Fibroblast of gingiva (primary cell): ENCODE measurements at regions not wholly inside any gene's neighbourhood (a gene's known extent, or its start where the extent isn't known, plus 50 kb on each side); places are given as distances from the start of the nearest gene placed in this dataset.
"Not testable (repeated sequence)": the region's sequence is repeated elsewhere in the genome, so short reads cannot be mapped to it uniquely, and the experiment has no call there.

Experiments used
- DNase-seq: peaks from one replicate; pipeline ENCODE4 v3.0.0-alpha.2; 2011; ENCODE audit warnings: low read depth

DNA sequence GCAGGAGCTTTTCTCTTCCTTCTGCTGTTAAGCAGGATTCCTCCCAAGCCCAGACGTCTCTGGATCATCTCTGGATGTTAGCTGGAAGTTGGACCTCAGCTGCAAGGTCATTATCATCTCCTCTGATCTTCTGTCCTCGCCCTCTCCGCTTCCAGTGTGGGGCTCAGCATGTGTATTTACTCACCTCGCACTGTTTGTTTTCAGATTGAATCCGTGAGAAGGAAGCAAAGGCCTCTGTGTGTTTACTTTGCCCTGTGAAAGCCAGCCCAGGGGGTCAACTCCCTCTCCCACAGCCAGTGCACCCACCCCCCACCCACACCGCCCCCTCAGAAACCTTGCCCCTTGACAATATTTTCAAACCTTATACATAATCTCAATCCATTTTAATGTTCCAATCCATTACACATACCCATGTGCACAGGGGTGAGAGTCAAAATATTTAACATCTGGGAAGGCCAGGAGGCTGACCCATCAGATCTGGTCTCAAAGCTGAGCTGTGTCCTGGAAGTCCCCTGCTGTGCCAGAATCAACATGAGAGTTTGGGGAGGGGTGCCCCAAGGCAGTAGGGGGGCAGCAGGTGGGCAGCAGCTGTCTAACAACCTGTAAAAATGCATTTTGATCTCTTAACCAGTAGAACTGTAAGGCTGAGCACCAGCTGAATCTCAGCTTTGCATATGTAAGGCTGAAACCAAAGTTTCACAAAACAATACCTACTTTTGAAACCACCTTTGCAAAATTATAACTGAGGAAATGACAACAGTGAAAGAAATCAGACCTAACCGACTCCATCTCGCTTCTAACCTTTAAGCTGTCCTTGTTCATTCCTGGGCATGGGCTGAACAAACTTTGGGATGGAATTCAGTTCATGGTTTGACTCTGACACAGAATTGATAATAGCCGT lies 157.9 kb downstream of the ZNF664 start:
- DNase-seq = no peak

DNA sequence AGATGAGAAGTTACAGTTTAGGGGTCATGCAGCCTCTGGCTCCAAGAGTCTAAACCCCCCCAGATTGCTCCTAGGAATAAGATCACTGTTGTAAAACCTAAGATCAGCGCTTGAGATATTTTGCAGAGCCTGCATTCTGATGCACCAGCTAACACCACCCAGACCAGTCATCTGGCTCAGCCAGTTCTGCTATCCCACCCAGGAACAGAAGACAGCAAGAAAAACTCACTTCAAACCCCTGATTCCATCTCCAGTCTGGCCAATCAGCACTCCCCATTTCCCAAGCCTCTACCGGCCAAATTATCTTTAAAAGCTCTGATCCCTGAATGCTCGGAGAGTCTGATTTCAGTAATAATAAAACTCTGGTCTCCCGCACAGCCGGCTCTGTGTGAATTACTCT lies 158.6 kb downstream of the ZNF664 start:
- no peak for DNase-seq

DNA sequence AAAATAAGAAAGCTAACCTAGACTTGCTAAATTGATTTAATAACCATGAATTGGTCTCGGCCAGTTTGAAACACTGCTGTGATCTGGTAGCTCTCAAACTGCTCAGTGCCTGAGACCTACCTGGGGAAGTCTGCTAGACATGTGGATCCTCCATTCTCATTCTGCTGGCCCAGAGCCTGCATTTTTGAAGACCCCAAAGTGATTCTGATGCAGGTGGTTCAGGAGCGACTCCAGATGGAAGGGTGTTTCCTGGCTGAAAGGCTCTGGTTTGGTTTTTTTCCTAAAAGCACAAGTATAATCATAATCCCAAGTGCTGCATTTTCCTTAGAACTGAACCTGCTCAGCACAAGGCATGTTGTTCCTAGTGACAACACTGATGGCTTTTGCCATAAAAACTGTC lies 159.5 kb downstream of the ZNF664 start:
- DNase-seq = no peak

DNA sequence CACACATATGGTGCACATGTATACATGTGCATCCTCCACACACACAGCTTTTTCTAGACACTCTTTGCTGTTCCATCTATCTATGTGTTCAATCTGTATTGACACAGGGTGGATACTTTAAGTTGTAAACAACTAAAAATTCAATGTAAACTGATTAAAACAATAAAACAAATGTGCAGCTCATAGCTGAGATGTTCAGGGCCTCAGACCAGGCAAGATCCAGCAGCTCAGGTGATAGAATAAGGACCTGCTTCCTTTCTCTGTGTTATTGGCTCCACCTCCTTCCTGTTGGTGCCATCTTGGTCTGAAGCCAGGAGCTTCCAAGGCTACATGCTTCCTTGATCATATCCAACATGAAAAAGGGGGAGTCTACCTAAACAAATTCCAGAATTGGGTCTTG lies 158.1 kb upstream of the RFLNA start:
- no peak for DNase-seq

DNA sequence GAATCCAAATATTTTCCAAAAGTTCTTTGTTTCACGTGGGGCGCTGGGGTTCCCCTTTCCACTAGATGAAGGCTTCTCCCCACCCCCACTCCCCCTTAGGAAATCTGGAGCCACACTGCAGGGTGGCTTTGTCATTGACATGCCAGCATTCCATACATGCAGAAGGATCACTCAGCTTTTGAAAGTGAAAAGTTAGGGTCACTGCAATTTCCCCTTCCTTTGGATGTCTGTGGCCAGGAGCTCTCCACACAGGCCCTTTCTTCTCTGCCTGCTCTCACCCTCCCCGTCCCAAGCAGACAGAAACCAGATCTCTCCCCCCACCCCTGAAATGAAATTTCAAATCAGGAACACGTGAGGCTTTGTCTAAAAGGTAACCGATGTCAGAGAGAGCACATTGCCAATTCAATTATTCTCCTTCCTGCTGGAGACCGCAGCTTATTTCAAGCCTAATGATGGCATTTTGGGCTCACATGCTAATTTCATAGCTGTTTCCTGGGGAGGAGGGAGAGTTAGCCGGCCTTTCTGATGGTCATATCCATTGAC lies 153.9 kb upstream of the RFLNA start:
- no peak for DNase-seq

DNA sequence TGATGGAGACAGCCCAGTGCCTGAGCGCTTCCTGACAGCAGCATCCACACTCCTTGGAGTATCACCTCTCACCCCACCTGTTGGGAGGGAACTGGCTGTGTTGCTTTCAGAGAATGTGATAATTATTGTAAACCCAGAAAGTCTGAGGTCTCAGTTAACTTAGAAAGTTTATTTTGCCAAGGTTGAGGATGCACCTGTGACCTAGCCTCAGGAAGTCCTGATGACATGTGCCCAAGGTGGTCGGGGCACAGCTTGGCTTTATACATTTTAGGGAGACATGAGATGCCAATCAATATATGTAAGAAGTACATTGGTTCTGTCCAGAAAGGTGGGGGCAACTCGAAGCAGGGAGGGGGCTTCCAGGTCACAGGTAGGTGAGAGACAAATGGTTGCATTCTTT lies 153.3 kb upstream of the RFLNA start:
- not testable (repeated sequence) for DNase-seq

DNA sequence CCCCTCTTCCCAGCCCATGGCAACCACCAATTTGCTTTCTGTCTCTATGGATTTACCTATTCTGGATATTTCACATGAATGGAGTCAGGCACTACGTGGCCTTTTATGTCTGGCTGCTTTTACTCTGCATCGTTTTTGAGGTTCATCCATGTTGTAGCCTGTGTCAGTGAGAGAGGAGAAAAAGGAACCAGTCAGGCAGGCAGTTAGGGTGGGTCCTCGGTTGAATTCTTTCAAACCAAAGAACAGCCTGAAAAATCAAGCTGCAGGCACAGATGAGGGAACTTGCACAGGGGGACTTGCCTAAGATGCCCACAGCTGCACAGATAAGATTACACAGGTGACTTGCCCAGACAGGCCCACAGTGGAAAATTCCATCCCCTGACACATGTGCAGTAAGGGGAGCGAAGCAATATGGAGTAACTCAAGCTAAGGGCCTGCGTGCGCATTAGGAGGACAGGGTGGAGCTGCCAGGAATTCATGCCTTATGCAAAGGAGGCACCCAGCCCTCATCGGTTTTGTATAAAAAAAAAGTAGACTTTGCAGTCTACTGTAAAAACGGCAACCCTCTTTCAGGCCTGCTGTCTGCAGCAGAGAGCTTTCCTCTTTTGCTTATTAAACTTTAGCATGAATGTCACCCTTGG lies 152.4 kb upstream of the RFLNA start:
- DNase-seq = no peak

DNA sequence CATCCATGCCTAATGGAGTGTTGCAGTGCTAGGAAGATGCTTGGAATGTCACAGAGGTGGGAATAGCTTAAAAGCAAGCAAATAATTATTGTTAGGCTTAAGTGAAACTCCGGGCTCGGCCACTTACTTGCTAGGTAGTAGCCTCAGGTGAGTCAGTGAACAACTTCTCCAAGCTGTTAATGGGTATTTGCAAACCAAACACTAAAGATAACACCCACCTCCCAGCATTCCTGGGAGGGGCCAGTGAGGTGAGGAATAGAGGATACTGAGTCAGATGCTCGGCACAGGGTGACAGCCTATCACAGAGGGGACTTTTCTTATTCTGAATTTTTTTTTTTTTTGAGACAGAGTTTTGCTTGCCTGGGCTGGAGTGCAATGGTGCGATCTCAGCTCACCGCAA lies 151.2 kb upstream of the RFLNA start:
- no peak for DNase-seq

DNA sequence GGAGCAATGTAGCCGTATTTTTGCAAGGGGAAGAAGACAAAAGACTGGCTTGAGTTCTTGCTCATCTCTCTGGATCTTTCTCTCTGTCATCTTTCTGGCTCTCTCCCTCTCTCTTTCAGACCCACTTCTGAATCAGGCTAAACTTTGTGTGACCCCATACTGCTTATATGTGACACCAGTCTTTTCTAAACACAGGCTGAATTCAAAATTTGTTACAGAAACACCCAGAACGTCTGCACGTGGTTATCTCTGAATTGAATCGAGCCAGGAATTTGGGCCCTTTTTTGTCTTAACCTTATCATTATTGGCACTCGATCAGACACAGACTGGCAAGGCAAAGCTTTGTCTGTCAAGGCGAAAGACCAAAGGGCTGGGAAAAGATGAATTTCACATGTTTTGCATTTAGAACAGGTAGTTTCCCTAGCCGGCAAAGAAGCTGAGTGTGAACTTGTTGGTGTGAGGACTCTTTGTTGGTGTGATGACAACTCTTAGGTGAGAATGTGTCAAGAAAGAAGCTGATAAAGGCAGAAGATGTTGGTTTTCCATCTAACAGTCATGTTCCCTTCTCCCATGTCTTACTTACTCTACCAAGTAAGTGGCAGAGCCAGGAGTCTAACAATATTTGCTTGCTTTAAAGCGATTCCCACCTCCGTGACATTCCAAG lies 150.2 kb upstream of the RFLNA start:
- DNase-seq = no peak

DNA sequence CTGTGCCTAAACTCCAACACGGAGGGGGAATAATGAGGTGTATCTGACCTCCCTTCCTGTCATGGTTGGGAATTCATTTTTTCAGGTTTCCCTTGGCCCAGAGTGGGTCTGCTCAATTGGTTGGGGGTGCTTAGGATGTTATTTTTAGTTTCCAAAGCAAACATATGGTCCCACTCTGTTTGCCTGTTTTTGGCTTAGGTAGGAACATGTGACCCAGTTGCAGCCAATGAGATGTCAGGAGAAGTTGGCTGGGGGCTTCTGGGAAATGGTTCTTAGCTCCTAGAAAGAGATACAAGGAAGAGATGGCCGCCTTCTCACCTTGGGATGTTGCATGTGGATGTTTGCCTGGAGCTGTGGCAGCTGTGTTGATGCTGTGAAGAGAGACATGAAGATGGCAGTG lies 147.9 kb upstream of the RFLNA start:
- no peak for DNase-seq

DNA sequence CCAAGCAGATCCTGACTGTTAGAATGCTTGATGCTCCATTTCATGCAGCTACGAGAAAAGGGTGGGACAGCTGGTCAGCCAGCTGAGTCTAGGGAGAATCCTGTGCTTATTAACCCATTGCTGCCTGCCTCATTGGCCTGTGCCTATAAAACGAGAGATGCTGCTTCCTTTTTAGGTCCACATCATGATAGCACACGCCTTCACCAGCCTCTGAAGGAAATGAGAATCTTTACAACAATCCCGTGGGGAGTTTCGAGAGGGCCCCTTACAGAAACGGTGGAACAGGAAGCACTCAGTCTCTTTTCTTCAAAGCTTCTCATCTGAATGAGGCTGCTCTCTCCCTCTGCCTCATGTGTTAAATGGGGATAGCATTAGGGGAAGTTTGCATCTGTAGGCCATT lies 147.3 kb upstream of the RFLNA start:
- no peak for DNase-seq

DNA sequence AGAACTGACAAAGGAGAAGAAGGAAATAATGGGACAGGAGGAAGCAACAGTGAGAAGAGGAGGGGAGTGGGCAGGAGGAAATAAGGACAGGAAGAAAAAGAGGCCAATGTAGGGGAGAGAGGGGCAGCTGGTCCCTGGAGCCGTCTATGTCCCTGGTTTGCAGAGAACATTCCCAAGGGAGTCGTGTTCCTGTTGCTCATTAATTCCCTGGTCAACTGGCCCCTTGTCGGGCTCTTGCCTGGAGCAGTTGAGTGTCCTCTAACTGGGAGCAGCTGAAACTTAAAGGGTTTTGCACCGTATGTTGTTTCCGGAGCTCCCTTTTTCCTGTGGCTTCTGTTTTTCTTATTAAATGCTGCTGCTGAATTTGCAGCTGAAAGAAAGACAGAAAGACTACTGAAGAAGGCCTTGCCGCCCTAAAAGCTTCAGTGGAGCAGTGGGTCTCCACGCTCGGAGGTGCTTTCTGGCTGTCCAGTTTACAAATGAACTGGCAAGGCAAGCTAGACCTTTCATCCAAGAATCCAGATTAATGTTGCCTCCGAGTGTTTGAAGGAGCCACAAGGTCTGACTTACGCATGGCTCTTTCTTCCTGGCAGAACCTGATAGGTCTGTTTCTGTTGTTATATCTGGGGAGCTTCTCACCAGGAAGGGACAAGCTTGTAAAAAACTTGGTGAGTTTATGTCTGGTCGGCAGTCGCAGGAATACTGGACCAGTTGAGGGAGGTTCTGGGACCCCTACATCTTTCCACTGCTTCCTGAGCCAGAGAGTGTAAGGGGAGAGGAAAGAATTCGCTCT lies 146.2 kb upstream of the RFLNA start:
- no peak for DNase-seq

DNA sequence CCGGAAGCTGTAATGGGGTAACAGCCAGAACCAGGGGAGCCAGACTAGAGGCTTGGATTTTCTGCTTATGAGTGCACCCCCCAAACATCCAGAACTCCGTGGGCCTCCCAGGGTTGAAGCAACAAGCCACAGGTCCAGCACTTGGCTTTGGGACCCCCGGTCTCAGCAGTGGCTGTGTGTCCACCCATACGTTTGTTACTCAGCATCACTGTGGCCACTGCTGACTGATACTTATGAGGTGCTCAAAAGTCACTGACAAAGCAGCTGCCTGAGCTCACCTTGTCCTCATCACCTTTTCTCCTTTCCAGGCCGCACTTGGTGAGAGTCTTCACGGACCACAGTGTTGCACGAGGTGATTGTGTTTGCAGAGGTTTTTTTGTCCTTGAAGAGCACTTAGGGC lies 145.6 kb upstream of the RFLNA start:
- no peak for DNase-seq

DNA sequence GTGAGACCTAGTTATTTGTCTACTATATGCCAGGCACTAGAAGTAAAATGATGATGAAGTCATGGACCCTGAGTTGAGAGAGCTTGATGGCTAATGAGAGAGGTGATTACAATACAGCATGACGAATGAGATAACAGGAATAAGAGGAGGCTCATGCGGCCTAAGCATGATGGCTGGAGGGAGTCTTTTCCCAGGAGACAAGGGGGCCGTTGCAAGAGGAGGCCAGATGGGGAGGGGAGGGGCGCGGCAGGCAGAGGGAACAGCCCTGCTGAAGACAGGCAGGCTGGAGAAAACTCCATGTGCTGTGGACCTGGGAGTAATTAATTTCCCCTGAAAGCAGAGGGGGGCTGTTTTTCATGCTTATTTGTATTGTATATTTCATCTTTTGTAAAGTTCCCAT lies 144.7 kb upstream of the RFLNA start:
- no peak for DNase-seq

DNA sequence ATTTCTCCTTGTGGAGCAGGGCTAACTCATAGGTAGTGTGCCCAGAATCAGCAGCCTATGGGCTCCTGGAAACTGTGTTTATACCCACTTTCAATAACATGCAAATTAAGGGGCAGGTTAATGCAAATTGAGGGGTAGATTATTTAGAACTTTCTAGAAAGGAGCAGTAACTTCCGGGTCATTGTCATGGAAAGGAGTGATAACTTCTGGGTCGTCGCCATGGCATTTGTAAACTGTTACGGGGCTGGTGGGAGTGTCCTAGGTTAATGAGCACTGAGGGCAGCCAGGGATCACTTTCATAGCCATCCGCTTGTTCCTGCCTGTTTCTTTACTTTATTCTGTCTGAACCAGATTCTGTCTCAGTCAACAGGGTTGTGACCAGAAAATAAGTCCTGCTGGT lies 143.3 kb upstream of the RFLNA start:
- DNase-seq = no peak

DNA sequence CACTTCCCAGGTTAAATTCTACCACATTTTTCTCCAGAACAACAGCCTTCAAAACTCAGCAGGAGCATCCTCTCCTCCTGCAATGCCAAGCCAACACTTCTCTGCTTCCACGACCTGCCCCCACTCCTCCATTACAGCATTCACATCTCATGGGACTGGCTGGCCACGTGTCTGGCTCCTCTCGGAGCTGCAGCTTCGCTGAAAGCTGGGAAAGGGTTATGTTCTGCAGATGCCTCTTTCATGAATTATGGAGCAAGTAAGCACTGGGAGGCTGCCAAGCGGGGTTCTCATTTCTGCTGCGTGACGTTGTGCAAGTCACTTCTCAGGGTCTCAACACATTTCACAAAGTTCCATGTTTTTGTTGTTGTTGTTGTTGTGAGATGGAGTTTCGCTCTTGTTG lies 142.2 kb upstream of the RFLNA start:
- peak; percentile 27 for DNase-seq

DNA sequence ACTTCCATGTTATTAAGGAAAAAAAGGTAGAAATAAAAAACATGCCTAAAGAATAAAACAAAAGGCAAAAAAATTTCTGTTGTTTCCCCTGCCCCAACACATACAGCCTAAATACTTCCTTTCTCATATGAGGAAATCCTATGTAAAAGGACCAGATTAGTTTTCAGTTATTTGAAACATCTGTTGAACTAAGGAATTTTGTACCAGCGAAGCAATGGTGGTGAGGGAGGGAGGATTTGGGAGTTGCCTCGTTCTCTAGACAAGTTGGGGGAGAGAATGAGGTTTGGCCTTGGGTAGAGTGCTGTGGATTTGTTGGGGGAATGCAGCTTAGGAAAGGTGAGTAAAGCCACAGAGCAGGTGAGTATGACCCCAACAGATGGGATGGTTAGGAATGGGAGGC lies 141.5 kb upstream of the RFLNA start:
- DNase-seq = no peak

DNA sequence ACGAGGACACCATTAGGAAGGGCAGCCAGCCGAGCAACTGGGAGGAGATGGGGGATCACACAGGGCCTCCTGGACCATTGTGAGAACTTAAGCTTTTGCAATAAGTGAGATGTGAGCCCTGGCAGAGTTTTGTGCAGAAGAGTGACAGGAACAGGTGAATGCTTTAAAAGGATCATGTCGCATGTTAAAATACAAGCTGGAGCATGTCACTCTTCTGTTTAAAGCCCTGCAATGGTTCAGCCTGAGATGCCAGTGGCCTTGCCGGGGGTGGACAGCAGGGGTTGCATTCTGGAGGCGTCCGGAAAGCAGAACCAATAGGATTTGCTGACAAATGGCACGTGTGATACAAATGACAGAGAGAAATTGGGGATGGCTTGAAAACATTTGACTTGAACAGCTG lies 137.5 kb upstream of the RFLNA start:
- DNase-seq = no peak

DNA sequence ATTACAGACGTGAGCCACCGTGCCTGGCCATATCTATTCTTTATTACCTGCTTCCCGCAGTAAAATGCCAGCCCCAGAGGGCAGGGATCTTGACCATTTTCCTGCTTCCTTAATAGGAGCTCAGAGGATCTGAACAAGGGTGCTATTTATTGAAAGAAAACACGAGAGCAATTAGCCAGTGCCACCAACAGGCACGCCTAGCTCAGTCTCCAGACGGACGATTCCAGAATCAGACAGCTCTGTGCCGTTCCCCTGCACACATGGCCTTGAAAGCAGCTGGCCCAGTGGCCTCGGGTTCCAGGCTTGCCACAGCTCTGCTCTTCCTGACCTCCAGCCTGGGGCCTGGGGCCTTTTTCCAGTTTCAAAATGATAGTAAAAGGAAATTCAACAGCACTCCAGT lies 135.2 kb upstream of the RFLNA start:
- DNase-seq = no peak

DNA sequence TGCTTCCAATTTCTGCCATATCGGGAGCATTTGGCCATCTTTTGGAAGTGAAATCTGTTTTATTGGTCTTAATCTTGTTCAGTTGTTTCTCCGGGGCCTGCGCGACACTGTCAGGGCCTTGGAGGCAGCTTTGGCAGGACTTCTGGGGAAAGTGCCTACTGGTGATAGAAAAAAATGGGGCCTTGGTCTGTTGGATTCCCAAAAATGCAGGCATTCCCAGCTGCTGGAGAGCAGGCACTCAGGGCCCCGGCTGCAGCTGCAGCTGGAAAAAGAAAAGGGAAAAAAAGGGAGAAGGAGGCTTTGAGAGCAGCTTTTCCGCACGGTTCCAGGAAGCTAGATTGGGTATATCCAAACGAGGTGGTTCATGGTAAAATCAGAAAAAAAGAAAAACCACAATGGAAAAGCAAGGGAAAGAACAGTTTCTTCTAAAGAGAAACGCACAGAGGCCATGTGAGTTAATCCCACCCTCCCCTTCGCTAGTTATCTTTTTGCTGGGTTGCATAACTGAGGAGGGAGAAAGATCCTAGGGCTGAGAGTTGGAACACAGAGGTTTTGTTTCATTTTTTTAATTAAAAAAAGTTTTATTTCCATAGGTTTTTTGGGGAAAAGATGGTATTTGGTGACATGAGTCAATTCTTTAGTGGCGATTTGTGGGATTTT lies 134.7 kb upstream of the RFLNA start:
- DNase-seq = no peak

DNA sequence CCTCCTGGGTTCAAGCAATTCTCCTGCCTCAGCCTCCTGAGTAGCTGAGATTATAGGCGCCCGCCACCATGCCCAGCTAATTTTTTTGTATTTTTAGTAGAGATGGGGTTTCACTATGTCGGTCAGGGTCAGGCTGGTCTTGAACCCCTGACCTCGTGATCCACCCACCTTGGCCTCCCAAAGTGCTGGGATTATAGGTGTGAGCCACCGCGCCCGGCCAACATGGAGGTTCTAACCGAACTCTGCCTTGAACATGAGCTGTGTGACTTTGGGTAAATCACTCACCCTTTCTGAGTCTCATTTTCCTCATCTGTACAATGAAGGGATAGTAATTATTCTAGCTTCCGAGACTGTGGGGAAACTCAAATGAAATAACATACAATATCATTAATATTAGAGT lies 133.5 kb upstream of the RFLNA start:
- not testable (repeated sequence) for DNase-seq
